ENCODE measurements at regions not wholly inside any gene's neighbourhood (a gene's known extent, or its start where the extent isn't known, plus 50 kb on each side); places are given as distances from the start of the nearest gene placed in this dataset.

DNA sequence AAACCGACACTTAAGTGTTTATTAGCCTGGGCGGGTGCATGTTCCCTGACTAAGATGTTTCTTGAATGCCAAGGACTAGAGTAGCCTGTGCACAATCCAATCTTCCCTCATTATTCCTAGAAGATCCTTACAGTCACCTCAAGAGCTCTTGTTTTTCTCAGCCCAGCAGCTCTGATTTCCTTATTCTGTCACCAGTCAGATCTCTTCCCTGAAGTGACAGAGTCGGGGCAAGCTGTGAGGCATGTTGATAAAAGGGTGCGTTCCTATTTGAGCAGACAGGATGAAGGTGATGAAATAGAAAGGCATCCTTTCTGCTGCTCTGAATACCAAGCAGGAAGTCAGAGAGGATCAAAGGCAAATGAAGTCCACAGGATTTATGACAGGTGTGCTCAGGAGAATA is 125.6 kb upstream of the MCTP2 start:
- Histone ChIP-seq H3K4me3 (no peak overlapping the region), H3K36me3 (no peaks in the 10 kb centered on the region), H3K9me3 (no peaks in the 10 kb centered on the region), H3K27me3 (no peaks in the 10 kb centered on the region), H3K4me1 (no peaks in the 10 kb centered on the region), H3K27ac (no peak overlapping the region)
- WGBS, 2 donors: 71 to 73% methylated on average over 4 of the region's 4 CpGs
- TF ChIP-seq POLR2A (IDR thresholded peaks at IDR 0.05): no peak
- TF ChIP-seq, protein P1, sequence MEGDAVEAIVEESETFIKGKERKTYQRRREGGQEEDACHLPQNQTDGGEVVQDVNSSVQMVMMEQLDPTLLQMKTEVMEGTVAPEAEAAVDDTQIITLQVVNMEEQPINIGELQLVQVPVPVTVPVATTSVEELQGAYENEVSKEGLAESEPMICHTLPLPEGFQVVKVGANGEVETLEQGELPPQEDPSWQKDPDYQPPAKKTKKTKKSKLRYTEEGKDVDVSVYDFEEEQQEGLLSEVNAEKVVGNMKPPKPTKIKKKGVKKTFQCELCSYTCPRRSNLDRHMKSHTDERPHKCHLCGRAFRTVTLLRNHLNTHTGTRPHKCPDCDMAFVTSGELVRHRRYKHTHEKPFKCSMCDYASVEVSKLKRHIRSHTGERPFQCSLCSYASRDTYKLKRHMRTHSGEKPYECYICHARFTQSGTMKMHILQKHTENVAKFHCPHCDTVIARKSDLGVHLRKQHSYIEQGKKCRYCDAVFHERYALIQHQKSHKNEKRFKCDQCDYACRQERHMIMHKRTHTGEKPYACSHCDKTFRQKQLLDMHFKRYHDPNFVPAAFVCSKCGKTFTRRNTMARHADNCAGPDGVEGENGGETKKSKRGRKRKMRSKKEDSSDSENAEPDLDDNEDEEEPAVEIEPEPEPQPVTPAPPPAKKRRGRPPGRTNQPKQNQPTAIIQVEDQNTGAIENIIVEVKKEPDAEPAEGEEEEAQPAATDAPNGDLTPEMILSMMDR (IDR thresholded peaks at IDR 0.05): no peak
- no peak for TF ChIP-seq EP300 (IDR thresholded peaks at IDR 0.05)
- no peak for DNase-seq (ENCODE audit: low spot score in 2 of 2)

GRCh38 chr15:94100863-94101262 is 130.5 kb upstream of the MCTP2 start:
- TF ChIP-seq POLR2A (IDR thresholded peaks at IDR 0.05): no peak
- TF ChIP-seq, protein P1 (IDR thresholded peaks at IDR 0.05): no peak
- no peak for TF ChIP-seq EP300 (IDR thresholded peaks at IDR 0.05)
- Histone ChIP-seq H3K4me1 (peaks cover 0 to 6% (median 0%) of the 10 kb centered on the region in 4 donors), H3K36me3 (no peaks in the 10 kb centered on the region), H3K9me3 (no peaks in the 10 kb centered on the region), H3K4me3 (no peak overlapping the region), H3K27ac (no peak overlapping the region), H3K27me3 (no peaks in the 10 kb centered on the region)
- WGBS, 2 donors: 52 to 56% methylated on average over 5 of the region's 5 CpGs
- no peak for DNase-seq (ENCODE audit: low spot score in 2 of 2)

- WGBS, 2 donors: 73% methylated on average over 3 of the region's 3 CpGs
- Histone ChIP-seq H3K4me3 (no peak overlapping the region), H3K27ac (no peak overlapping the region), H3K36me3 (no peaks in the 10 kb centered on the region), H3K9me3 (no peaks in the 10 kb centered on the region), H3K4me1 (peaks cover 0 to 6% (median 0%) of the 10 kb centered on the region in 4 donors), H3K27me3 (no peaks in the 10 kb centered on the region)
- no peak for DNase-seq (ENCODE audit: low spot score in 2 of 2)
- TF ChIP-seq, protein P1 (IDR thresholded peaks at IDR 0.05): no peak
- TF ChIP-seq EP300 (IDR thresholded peaks at IDR 0.05) (no peak), POLR2A (IDR thresholded peaks at IDR 0.05) (no peak)
Observed at GRCh38 chr15:94099574-94099960, 131.8 kb upstream of the MCTP2 start.

- Histone ChIP-seq H3K27ac (no peak overlapping the region), H3K4me3 (no peak overlapping the region), H3K9me3 (no peaks in the 10 kb centered on the region), H3K4me1 (peaks cover 0 to 6% (median 0%) of the 10 kb centered on the region in 4 donors), H3K27me3 (no peaks in the 10 kb centered on the region), H3K36me3 (no peaks in the 10 kb centered on the region)
- DNase-seq (ENCODE audit: low spot score in 2 of 2): no peak
- no peak for TF ChIP-seq POLR2A (IDR thresholded peaks at IDR 0.05)
- TF ChIP-seq EP300 (IDR thresholded peaks at IDR 0.05): no peak
- TF ChIP-seq, protein P1 (IDR thresholded peaks at IDR 0.05): no peak
- WGBS, 2 donors: 62 to 63% methylated on average over 5 of the region's 5 CpGs
Observed at GRCh38 chr15:94098921-94099573, 132.3 kb upstream of the MCTP2 start.

DNA sequence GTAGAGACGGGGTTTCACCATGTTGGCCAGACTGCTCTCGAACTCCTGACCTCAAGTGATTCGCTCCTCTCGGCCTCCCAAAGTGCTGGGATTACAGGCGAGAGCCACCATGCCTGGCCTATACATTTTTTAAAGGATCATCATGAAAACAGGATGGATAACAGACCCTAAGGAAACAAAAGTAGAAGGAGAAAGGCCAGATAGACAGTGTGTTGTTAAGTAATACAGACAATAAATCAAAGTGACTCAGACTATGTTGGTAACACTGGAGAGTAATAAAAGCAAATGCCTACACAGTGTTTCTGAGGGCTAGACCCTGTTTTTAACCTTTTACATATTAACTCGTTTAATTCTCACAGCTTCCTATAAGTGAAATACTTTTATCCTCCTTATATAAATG is 133.8 kb upstream of the MCTP2 start:
- DNase-seq (ENCODE audit: low spot score in 2 of 2): no peak
- H3K4me3 ChIP-seq: no peak overlapping the region
- TF ChIP-seq EP300 (IDR thresholded peaks at IDR 0.05): no peak
- TF ChIP-seq, protein P1 (IDR thresholded peaks at IDR 0.05): no peak
- TF ChIP-seq POLR2A (IDR thresholded peaks at IDR 0.05): no peak
- H3K36me3 ChIP-seq: no peaks in the 10 kb centered on the region
- peaks cover 0 to 6% (median 0%) of the 10 kb centered on the region in 4 donors for H3K4me1 ChIP-seq
- WGBS, 2 donors: 86 to 88% methylated on average over 6 of the region's 6 CpGs
- no peaks in the 10 kb centered on the region for H3K9me3 ChIP-seq
- no peaks in the 10 kb centered on the region for H3K27me3 ChIP-seq
- no peak overlapping the region for H3K27ac ChIP-seq

All from tibial nerve (tissue), 4 donors.